ENCODE measurements at regions not wholly inside any gene's neighbourhood (a gene's known extent, or its start where the extent isn't known, plus 50 kb on each side); places are given as distances from the start of the nearest gene placed in this dataset.
A peak's percentile ranks its signal among the peaks of the same experiment; 100 is the strongest.
"Not testable (repeated sequence)": the region's sequence is repeated elsewhere in the genome, so short reads cannot be mapped to it uniquely, and the experiment has no call there.

DNA sequence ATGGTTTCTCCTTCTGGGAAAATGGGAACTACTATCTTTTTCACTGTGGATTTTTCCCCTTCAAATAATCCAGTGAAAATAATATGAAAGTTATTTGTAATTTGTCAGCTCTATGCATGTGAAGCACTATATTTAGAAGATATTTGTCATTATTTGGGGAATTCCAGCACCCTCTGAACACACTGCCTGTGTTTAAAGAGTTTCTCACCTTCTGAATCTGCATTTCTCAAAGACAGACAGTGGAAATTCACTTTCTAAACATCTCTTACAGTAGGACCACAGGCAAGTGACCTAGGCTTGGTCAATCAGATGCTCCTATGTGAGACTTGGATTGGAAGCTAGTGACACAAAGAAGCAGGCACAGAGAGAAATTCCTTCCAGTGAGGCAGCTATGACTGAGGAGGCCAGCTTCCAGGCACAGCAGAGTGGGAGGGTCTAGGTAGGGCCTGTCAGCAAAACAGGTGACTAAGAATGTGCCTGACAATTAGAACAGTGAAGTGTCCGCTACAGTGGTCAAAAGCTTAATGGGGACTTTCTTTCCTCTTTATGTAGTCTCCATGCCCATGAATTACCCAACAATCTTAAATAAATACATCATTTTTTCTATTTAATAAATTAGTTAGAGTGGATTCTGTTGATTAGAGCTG lies 167.2 kb downstream of the HMHB1 start:
- DNase-seq (ENCODE audit: low read depth in 1 of 2, low spot score in 2 of 2), result no peak
- no peaks in the 10 kb centered on the region for H3K36me3 ChIP-seq
- no peaks in the 10 kb centered on the region; the same call in 1 of the 2 replicates for H3K4me1 ChIP-seq (replicated peaks)
- no peak overlapping the region for H3K4me3 ChIP-seq
- no peak overlapping the region for H3K27ac ChIP-seq
- H3K9me3 ChIP-seq (replicated peaks), result no peaks in the 10 kb centered on the region
- no peaks in the 10 kb centered on the region for H3K27me3 ChIP-seq (replicated peaks)

DNA sequence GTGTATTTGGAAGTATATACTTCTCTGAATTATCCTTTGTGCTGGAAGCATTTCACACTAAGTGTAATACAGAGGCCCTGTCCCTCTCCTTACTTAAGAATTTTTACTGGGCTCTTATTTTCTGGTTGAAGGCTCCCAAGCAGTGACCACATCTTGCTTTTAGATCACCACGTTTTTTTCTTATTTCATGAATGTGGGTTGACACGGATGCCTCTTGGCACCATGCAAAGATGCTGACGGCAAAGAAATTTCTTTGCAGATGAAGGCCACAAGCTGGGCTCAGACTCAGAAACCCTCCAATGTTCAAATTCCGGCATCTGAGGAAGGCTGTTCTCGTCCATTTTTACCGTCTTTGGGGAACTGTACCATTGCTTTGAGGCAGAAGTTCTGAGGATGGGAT lies 168.5 kb downstream of the HMHB1 start:
- Histone ChIP-seq H3K27ac (no peak overlapping the region), H3K9me3 (replicated peaks) (no peaks in the 10 kb centered on the region), H3K36me3 (no peaks in the 10 kb centered on the region), H3K27me3 (replicated peaks) (no peaks in the 10 kb centered on the region), H3K4me1 (replicated peaks) (peaks cover under 1% of the 10 kb centered on the region; the same call in 1 of the 2 replicates), H3K4me3 (no peak overlapping the region)
- DNase-seq (ENCODE audit: low read depth in 1 of 2, low spot score in 2 of 2), result no peak

DNA sequence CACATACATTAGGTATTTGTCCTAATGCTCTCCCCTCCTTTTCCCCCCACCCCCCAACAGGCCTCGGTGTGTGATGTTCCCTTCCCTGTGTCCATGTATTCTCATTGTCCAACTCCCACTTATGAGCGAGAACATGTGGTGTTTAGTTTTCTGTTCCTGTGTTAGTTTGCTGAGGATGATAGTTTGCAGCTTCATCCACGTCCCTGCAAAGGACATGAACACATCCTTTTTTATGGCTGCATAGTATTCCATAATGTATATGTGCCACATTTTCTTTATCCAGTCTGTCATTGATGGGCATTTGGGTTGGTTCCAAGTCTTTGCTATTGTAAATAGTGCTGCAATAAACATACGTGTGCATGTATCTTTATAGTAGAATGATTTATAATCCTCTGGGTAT lies 171.0 kb downstream of the HMHB1 start:
- not testable (repeated sequence) for H3K4me3 ChIP-seq; H3K9me3 ChIP-seq (replicated peaks); H3K27me3 ChIP-seq (replicated peaks); DNase-seq (ENCODE audit: low read depth in 1 of 2, low spot score in 2 of 2); H3K36me3 ChIP-seq; H3K27ac ChIP-seq
- H3K4me1 ChIP-seq (replicated peaks), result peaks cover 17% of the 10 kb centered on the region

DNA sequence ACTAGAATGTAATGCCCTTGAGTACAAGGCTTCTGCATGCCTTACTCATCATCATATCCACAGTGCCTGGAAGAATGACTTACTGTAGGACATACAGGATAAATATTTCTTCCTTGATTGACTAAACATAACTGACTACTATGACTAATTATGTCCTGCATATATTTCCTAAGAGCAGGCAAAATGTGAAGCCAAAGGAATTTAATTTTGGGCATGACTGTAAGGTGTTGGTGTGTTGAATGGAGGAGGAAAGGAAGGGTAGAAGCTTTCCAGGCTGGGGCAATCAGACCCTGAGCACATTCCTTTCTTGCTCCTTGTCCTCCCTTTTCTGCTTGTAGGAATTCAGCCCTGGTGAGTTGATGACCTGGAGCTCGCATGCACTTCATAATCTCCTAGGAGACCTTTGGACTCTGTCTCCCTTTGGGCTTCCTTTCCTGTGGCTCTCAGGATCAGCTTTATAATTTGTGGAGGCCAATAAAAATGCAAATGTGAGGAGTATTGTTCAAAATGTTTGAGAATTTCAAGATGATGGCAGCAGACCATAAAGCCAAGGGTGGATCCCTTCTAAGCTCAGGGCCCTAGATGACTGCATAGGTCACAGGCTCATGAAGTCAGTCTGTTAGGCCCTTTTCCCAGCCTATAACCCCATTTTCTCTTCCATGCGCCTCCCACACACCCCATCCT lies 174.0 kb downstream of the HMHB1 start:
- Histone ChIP-seq H3K36me3 (no peaks in the 10 kb centered on the region), H3K4me1 (replicated peaks) (peaks cover 18% of the 10 kb centered on the region), H3K4me3 (no peak overlapping the region), H3K9me3 (replicated peaks) (no peaks in the 10 kb centered on the region), H3K27ac (no peak overlapping the region), H3K27me3 (replicated peaks) (no peaks in the 10 kb centered on the region)
- peak in 1 of 2 experiments; percentile 14 for DNase-seq (ENCODE audit: low read depth in 1 of 2, low spot score in 2 of 2)

DNA sequence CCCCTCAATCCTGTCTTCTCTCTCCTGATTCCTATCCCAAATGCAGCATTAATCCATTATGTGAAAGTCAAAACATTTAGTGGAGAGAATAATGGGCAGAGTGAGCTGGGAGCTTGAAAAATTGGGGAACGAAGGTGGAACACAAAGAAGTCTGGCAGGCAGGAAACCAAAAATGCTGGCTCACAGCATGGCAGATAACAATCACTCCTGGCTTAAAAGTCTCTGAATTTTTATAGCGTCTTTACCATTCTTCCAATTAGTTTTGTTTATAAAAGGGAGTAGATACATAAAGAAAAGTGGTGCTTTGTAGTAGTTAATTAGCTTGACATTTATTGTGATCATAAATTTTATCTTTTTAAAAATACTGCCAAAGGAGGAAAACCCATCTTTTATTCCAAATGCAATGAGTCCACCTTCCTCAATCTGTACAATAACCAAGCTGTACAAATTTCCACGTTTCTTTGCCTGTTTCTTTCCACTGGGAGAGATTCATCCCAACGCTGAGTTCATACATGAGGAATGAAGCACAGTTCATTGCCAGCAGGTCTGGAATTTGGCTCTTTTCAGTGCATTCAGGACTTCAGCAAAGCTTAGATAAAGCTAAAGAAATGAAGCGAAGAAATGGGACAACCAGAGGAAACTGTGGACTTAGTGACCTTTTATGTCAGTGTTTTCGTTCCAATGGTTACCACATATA lies 174.7 kb downstream of the HMHB1 start:
- Histone ChIP-seq H3K36me3 (no peaks in the 10 kb centered on the region), H3K9me3 (replicated peaks) (no peaks in the 10 kb centered on the region), H3K4me1 (replicated peaks) (peaks cover 18% of the 10 kb centered on the region), H3K4me3 (no peak overlapping the region), H3K27me3 (replicated peaks) (no peaks in the 10 kb centered on the region), H3K27ac (no peak overlapping the region)
- DNase-seq (ENCODE audit: low read depth in 1 of 2, low spot score in 2 of 2), result no peak

DNA sequence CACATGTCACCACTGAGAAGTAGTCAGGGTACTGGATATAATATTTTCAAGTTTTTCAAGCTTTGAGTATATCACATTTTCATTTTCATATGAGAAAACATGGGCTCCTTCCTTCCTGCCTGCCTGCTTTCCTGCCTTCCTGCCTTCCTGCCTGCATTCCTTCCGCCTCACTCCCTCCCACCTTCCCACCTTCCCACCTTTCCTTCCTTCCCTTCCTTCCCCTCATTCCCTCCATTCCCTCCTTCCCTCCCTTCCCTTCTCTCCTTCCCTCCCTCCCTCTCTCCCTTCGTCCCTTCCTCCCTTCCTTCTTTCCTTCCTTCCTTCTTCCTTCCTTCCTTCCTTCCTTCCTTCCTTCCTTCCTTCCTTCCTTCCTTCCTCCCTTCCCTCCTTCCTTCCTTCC lies 175.3 kb downstream of the HMHB1 start:
- Histone ChIP-seq H3K27me3 (replicated peaks) (no peaks in the 10 kb centered on the region), H3K9me3 (replicated peaks) (no peaks in the 10 kb centered on the region), H3K4me3 (no peak overlapping the region), H3K27ac (no peak overlapping the region), H3K4me1 (replicated peaks) (peaks cover 18% of the 10 kb centered on the region), H3K36me3 (no peaks in the 10 kb centered on the region)
- DNase-seq (ENCODE audit: low read depth in 1 of 2, low spot score in 2 of 2), result no peak

DNA sequence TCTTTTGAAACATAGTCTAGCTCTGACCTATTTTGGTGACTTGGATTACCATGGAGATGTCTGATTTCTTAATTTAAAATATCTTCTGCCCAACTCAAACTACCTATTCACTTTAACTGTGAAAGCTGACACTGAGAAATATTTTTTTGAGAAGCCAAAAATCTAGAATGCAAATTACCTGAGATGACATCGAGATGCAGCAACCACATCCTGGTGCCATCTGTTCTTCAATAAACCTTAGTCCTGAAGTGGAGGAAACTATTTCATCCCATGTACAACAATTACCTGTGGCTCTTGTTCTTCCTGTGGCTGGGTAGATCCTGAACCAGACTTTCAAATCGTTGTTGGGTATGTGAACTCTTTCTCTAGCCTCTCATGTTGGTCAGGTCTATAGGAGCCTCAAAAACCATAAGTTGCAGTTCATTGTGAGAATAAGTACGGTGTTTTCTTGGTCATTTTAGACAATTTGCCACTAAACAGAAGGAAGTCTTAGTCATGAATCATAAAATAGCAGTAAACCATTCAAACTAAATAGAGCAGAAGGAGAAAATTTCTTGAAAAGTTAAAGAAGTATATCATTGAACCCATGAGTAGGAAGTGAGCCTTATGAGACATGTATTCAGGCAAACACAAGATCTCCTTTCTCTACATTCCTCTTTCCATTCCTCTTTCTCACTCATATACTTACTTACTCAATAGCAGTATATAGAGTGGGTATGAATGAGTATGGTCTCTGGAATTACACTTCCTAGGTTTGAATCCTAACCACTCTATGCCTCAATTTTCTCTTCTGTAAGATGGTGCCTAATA lies 176.0 kb downstream of the HMHB1 start:
- Histone ChIP-seq H3K4me1 (replicated peaks) (peaks cover 18% of the 10 kb centered on the region), H3K4me3 (no peak overlapping the region), H3K9me3 (replicated peaks) (no peaks in the 10 kb centered on the region), H3K36me3 (no peaks in the 10 kb centered on the region), H3K27ac (no peak overlapping the region), H3K27me3 (replicated peaks) (no peaks in the 10 kb centered on the region)
- DNase-seq (ENCODE audit: low read depth in 1 of 2, low spot score in 2 of 2), result no peak

DNA sequence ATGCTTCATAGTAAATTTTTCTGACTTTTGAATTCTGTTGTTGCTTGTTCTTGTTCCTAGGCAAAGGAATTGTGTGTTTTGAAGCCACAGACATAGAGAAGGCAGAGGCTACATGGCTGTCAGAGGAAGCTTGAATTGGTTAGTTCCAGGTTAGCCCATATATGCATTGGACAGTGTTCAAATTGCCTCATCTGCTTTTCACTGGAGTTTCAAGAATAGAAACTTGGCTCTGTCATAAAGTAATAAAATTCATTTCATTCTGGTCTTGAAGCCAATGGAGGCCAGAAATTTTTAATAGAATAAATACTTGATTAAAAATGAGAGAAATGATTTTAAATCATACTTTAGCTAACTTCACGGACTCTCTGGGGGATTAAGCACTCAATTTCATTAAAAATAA lies 178.0 kb downstream of the YIPF5 start:
- no peak for DNase-seq (ENCODE audit: low read depth in 1 of 2, low spot score in 2 of 2)
- no peak overlapping the region for H3K27ac ChIP-seq
- H3K4me1 ChIP-seq (replicated peaks), result 0 out of 2 replicates have a peak, but pooled peaks cover 3% of the 10 kb centered on the region
- H3K27me3 ChIP-seq (replicated peaks), result no peaks in the 10 kb centered on the region
- no peaks in the 10 kb centered on the region for H3K9me3 ChIP-seq (replicated peaks)
- no peak overlapping the region for H3K4me3 ChIP-seq
- H3K36me3 ChIP-seq, result no peaks in the 10 kb centered on the region

DNA sequence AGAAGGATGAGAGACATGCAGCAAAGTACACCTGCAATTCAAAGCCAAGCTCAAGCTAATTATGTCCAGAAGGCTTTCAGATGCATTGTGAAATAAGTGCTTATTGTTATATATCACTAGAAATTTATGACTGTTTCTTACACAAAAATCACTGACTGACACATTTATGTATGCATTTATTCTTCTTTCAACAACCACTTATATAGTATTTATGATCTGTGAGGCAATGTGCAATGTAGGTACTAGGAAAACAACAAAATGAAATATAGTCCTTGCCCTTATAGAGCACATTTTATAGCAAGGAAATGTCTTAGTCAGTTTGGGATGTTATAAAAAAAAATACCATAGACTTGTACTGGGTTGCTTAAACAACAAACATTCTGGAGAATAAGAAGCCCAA lies 167.6 kb downstream of the YIPF5 start:
- H3K9me3 ChIP-seq (replicated peaks), result no peaks in the 10 kb centered on the region
- no peak overlapping the region for H3K27ac ChIP-seq
- DNase-seq (ENCODE audit: low read depth in 1 of 2, low spot score in 2 of 2), result no peak

DNA sequence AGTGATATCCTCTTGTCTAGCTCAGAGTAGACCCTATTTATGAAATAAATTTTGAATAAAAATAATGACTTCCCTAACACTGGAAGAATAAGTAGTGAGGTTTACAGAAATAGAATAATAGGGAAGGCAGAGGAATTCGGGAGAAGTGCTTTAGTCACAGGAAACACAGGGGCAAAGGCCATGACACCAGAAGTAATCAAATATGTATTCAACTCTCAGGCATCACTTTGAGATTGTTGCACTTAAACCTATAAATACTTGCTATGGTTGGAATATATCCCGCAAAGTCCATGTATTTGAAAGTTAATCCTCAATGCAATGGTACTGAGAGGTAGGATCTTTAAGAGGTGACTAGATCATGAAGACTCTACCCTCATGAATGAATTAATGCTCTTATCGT lies 166.8 kb downstream of the YIPF5 start:
- Histone ChIP-seq H3K27me3 (replicated peaks) (no peaks in the 10 kb centered on the region), H3K9me3 (replicated peaks) (no peaks in the 10 kb centered on the region), H3K27ac (no peak overlapping the region), H3K36me3 (no peaks in the 10 kb centered on the region), H3K4me1 (replicated peaks) (no peaks in the 10 kb centered on the region), H3K4me3 (no peak overlapping the region)
- DNase-seq (ENCODE audit: low read depth in 1 of 2, low spot score in 2 of 2), result no peak

More for the DNA sequence above, 167.6 kb downstream of the YIPF5 start:
- Histone ChIP-seq H3K4me3 (no peak overlapping the region), H3K36me3 (no peaks in the 10 kb centered on the region), H3K27me3 (replicated peaks) (no peaks in the 10 kb centered on the region), H3K4me1 (replicated peaks) (no peaks in the 10 kb centered on the region)

DNA sequence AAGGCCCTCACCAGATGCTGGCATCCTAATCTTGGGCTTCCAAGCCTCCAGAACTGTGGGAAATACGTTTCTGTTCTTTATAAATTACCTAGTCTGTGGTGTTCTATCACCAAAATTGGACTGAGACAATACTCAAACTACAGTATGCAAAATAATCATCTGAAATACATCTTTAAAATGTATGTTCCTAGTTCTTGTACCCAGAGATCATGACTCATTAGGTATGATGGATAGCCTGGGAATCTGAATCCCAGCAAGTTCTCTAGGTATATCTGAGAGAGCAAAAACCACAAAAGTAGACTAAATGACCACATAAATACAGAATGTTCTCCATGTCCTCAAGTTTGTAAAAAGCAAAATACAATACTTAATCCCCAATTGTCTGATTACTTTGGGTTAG lies 166.3 kb downstream of the YIPF5 start:
- no peak overlapping the region for H3K4me3 ChIP-seq
- H3K27me3 ChIP-seq (replicated peaks), result no peaks in the 10 kb centered on the region
- DNase-seq (ENCODE audit: low read depth in 1 of 2, low spot score in 2 of 2), result no peak
- no peaks in the 10 kb centered on the region for H3K4me1 ChIP-seq (replicated peaks)
- H3K27ac ChIP-seq, result no peak overlapping the region
- H3K36me3 ChIP-seq, result no peaks in the 10 kb centered on the region
- H3K9me3 ChIP-seq (replicated peaks), result no peaks in the 10 kb centered on the region

DNA sequence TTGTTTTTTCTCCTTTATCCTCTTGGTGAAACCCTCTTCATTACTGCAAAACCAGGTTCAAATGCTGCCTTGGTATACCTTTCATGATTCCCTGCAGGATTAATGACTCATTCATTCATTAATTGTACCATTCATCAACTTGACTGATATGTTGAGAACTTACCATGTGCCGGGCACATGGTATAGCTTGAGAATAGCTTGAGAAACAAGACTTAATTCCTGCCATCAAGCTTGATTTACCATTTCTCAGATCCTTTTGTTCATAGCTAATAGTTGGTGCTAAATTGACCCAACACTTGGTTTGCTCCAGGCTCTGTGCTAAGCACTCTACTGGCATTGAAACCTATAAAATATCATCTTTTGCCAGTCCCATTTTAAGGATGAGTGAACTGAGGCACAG lies 165.7 kb downstream of the YIPF5 start:
- no peaks in the 10 kb centered on the region for H3K4me1 ChIP-seq (replicated peaks)

DNA sequence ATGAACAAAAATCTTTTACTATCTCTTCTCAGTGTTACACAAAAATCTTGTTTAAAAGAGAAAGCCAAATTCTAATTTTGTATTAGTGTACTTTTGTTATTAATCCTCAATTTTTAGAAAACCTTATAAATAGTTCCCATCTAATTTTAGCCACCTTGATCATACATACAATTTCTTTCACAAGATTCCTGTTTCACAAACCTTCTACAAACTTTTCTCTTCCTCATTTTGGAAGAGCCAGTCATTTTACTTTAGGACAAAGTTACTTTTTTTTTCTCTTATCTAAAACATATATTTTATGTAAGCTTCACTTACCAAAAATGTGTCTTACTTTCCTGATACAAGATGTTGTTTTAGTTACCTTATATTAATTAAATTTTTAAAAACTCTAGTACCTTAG lies 161.3 kb downstream of the YIPF5 start:
- Histone ChIP-seq H3K4me1 (replicated peaks) (no peaks in the 10 kb centered on the region), H3K9me3 (replicated peaks) (no peaks in the 10 kb centered on the region), H3K27ac (no peak overlapping the region), H3K36me3 (no peaks in the 10 kb centered on the region), H3K27me3 (replicated peaks) (no peaks in the 10 kb centered on the region), H3K4me3 (no peak overlapping the region)
- no peak for DNase-seq (ENCODE audit: low read depth in 1 of 2, low spot score in 2 of 2)

More for the DNA sequence above, 165.7 kb downstream of the YIPF5 start:
- Histone ChIP-seq H3K36me3 (no peaks in the 10 kb centered on the region), H3K4me3 (no peak overlapping the region), H3K27me3 (replicated peaks) (no peaks in the 10 kb centered on the region), H3K9me3 (replicated peaks) (no peaks in the 10 kb centered on the region), H3K27ac (no peak overlapping the region)
- no peak for DNase-seq (ENCODE audit: low read depth in 1 of 2, low spot score in 2 of 2)

Measured in SJSA1 (cell line).